HEK293T (cell line): ENCODE measurements at regions not wholly inside any gene's neighbourhood (a gene's known extent, or its start where the extent isn't known, plus 50 kb on each side); places are given as distances from the start of the nearest gene placed in this dataset.

Experiments used
- ARNT ChIP-seq: fragments of 450-650 bp; IDR thresholded peaks from 2 replicates; pipeline ENCODE4 v1.6.1; 2017; ENCODE audit warnings: mild to moderate bottlenecking
- BHLHE40 ChIP-seq: fragments of 450-650 bp; IDR thresholded peaks from 2 replicates; pipeline ENCODE4 v1.6.1; 2016; ENCODE audit warnings: mild to moderate bottlenecking, moderate library complexity, borderline replicate concordance
- ELF4 ChIP-seq: fragments of 450-650 bp; IDR thresholded peaks from 2 replicates; pipeline ENCODE4 v1.6.1; 2017; ENCODE audit warnings: antibody characterized with exemption
- FOXA1 ChIP-seq: fragments of 450-650 bp; IDR thresholded peaks from 2 replicates; pipeline ENCODE4 v1.6.1; 2016; ENCODE audit warnings: mild to moderate bottlenecking
- FOXK2 ChIP-seq: fragments of 450-650 bp; IDR thresholded peaks from 2 replicates; pipeline ENCODE4 v1.6.1; 2016; ENCODE audit warnings: mild to moderate bottlenecking
- FOXM1 ChIP-seq: fragments of 450-650 bp; IDR thresholded peaks from 2 replicates; pipeline ENCODE4 v1.6.1; 2017; ENCODE audit warnings: mild to moderate bottlenecking, borderline replicate concordance
- HDGF ChIP-seq: fragments of 450-650 bp; IDR thresholded peaks from 2 replicates; pipeline ENCODE4 v1.6.1; 2017; ENCODE audit warnings: antibody characterized with exemption, borderline replicate concordance
- L3MBTL2 ChIP-seq: fragments of 450-650 bp; conservative IDR thresholded peaks from 2 replicates; pipeline ENCODE4 v1.6.1; 2016; ENCODE audit warnings: mild to moderate bottlenecking
- NFRKB ChIP-seq: fragments of 450-650 bp; IDR thresholded peaks from 2 replicates; pipeline ENCODE4 v1.6.1; 2016; ENCODE audit warnings: mild to moderate bottlenecking, moderate library complexity
- SP1 ChIP-seq: fragments of 450-650 bp; IDR thresholded peaks from 2 replicates; pipeline ENCODE4 v1.6.1; 2017
- SUZ12 ChIP-seq: fragments of 450-650 bp; IDR thresholded peaks from 2 replicates; pipeline ENCODE4 v1.6.1; 2016; ENCODE audit warnings: mild to moderate bottlenecking
- TARDBP ChIP-seq: fragments of 450-650 bp; IDR thresholded peaks from 2 replicates; pipeline ENCODE4 v1.6.1; 2016
- ZNF384 ChIP-seq: fragments of 450-650 bp; IDR thresholded peaks from 2 replicates; pipeline ENCODE4 v1.6.1; 2016
- TF ChIP-seq, protein P1 (sequence below): fragments of 450-650 bp; IDR thresholded peaks from 2 replicates; pipeline ENCODE4 v1.6.1; 2016

DNA sequence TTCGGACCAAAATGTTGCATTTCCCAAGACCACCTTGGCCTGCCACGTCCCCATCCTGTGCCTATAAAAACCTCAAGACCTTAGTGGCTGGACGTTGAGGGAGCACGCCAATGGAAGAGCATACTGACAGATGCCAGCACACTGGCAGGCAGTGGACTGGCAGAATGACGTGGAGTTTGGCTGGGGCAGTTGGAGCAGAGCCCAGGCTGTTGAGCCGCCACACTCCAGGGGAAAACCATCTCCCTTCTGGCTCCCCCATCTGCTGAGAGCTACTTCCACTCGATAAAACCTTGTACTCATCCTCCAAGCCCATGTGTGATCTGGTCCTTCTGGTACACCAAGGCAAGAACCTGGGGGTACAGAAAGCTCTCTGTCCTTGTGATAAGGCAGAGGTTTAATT lies 494.1 kb downstream of the CDH11 start:
- no peak for TF ChIP-seq TARDBP
- TF ChIP-seq BHLHE40: no peak
- TF ChIP-seq ELF4: no peak
- no peak for TF ChIP-seq FOXK2
- no peak for TF ChIP-seq SP1
- no peak for TF ChIP-seq FOXM1
- TF ChIP-seq FOXA1: no peak
- no peak for TF ChIP-seq ARNT
- no peak for TF ChIP-seq HDGF
- no peak for TF ChIP-seq L3MBTL2
- no peak for TF ChIP-seq NFRKB
- TF ChIP-seq, protein P1, sequence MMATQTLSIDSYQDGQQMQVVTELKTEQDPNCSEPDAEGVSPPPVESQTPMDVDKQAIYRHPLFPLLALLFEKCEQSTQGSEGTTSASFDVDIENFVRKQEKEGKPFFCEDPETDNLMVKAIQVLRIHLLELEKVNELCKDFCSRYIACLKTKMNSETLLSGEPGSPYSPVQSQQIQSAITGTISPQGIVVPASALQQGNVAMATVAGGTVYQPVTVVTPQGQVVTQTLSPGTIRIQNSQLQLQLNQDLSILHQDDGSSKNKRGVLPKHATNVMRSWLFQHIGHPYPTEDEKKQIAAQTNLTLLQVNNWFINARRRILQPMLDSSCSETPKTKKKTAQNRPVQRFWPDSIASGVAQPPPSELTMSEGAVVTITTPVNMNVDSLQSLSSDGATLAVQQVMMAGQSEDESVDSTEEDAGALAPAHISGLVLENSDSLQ: no peak
- no peak for TF ChIP-seq SUZ12
- TF ChIP-seq ZNF384: no peak
